ENCODE measurements at regions not wholly inside any gene's neighbourhood (a gene's known extent, or its start where the extent isn't known, plus 50 kb on each side); places are given as distances from the start of the nearest gene placed in this dataset.

DNA sequence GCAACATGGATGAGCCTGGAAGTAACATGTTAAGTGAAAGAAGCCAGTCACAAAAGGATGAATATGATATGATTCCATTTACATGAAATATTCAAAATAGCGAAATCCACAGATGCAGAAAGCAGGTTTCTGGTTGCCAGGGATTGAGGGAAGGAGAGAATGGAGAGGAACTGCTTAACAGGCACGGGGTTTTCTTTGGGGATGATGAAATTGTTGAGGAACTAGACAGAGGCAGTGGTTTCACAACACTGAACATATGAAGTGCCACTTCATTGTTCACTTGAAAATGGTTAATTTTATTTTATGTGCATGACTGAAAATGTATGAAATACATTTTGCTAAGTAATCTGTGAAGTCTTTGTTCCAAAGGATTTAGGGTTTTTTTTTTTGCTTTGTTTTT lies 182.5 kb upstream of the TBL1X start:
- TF ChIP-seq, protein P1, sequence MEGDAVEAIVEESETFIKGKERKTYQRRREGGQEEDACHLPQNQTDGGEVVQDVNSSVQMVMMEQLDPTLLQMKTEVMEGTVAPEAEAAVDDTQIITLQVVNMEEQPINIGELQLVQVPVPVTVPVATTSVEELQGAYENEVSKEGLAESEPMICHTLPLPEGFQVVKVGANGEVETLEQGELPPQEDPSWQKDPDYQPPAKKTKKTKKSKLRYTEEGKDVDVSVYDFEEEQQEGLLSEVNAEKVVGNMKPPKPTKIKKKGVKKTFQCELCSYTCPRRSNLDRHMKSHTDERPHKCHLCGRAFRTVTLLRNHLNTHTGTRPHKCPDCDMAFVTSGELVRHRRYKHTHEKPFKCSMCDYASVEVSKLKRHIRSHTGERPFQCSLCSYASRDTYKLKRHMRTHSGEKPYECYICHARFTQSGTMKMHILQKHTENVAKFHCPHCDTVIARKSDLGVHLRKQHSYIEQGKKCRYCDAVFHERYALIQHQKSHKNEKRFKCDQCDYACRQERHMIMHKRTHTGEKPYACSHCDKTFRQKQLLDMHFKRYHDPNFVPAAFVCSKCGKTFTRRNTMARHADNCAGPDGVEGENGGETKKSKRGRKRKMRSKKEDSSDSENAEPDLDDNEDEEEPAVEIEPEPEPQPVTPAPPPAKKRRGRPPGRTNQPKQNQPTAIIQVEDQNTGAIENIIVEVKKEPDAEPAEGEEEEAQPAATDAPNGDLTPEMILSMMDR (IDR thresholded peaks at IDR 0.05) = no peak
- TF ChIP-seq POLR2AphosphoS5 (IDR thresholded peaks at IDR 0.05) = no peak
- TF ChIP-seq POLR2A (IDR thresholded peaks at IDR 0.05) = no peak
